Breast epithelium (tissue), 3 donors: ENCODE measurements at regions not wholly inside any gene's neighbourhood (a gene's known extent, or its start where the extent isn't known, plus 50 kb on each side); places are given as distances from the start of the nearest gene placed in this dataset.

Experiments
- CTCF ChIP-seq, 3 donors: fragments of 450-650 bp; IDR thresholded peaks; one replicate each; pipeline ENCODE4 v1.5.1; 2016 to 2017; ENCODE audit warnings: antibody characterized with exemption in 3 of 3, mild to moderate bottlenecking in 3 of 3, moderate library complexity in 3 of 3
- POLR2A ChIP-seq: fragments of 450-650 bp; IDR thresholded peaks from one replicate; pipeline ENCODE4 v1.6.1; 2016; ENCODE audit warnings: antibody characterized with exemption, mild to moderate bottlenecking, moderate library complexity

- TF ChIP-seq CTCF (IDR thresholded peaks at IDR 0.05) (no peak), POLR2A (no peak)
Measured at GRCh38 chr2:2800697-2801096, 469.6 kb upstream of the MYT1L start.
